Dedifferentiated amniotic fluid mesenchymal stem cell (primary cell): ENCODE measurements at regions not wholly inside any gene's neighbourhood (a gene's known extent, or its start where the extent isn't known, plus 50 kb on each side); places are given as distances from the start of the nearest gene placed in this dataset.
"Not testable (repeated sequence)": the region's sequence is repeated elsewhere in the genome, so short reads cannot be mapped to it uniquely, and the experiment has no call there.

ENCODE experiments used
- DNase-seq: peaks from one replicate; pipeline ENCODE4 v3.0.0-alpha.2; 2016; ENCODE audit errors: extremely low spot score

GRCh38 chr5:112573441-112573840 is 154.4 kb upstream of the EPB41L4A start:
- no peak for DNase-seq

GRCh38 chr5:112574536-112574935 is 155.5 kb upstream of the EPB41L4A start:
- no peak for DNase-seq

- no peak for DNase-seq
These were observed 157.3 kb upstream of the EPB41L4A start for GRCh38 chr5:112576298-112576925.

DNA sequence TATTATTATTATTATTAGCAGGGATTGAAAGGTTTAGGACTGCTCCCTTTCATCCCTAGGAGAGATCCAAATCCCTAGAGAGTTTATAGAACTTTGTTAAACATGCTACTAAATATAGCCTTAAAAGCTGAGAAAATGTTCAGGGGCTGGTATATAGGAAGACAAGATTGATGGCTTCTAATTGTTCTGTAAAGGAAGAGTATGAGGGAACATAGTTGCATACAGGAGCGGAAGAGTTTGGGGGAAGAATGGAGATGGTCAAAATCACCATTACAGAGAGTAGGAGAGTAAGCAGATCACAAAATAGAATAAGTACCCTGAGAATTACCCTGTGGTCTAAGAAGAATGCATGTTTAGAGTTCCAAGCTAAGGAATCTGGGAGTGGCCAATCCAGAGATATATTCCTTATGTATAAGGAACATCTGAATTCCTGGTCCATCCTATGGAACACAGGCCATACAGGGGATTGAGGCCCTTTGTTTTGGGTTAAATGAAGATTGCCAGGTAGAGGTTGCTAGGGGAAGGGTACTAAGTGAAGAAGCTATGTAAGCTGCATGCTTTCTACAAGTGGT is 158.0 kb upstream of the APC start:
- DNase-seq, result no peak

- no peak for DNase-seq
These were observed 155.8 kb upstream of the APC start for GRCh38 chr5:112581811-112582320.

- no peak for DNase-seq
These were observed 154.5 kb upstream of the APC start for GRCh38 chr5:112583166-112583565.

GRCh38 chr5:112584781-112585180 is 152.9 kb upstream of the APC start:
- no peak for DNase-seq

GRCh38 chr5:112586596-112587062 is 151.1 kb upstream of the APC start:
- DNase-seq, result no peak

GRCh38 chr5:112590858-112591257 is 146.8 kb upstream of the APC start:
- not testable (repeated sequence) for DNase-seq

- no peak for DNase-seq
These were observed 143.4 kb upstream of the APC start for GRCh38 chr5:112594095-112594850.

GRCh38 chr5:112594941-112595340 is 142.7 kb upstream of the APC start:
- DNase-seq, result no peak

GRCh38 chr5:112597831-112598230 is 139.9 kb upstream of the APC start:
- DNase-seq, result no peak

DNA sequence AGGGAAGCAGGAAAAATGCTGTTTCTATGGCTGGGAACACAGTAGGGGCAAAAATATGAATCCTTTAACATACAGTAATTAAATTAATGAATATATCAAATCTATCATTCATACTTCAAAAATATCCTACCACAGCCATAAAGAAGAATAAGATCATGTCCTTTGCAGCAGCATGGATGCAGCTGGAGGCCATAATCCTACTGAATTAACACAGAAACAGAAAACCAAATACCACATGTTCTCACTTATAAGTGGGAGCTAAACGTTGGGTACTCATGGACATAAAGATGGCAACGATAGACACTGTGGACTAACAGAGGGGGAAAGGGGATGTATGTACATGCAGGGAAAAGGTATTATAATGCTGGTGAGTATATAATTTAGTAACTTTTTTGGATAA is 137.2 kb upstream of the APC start:
- not testable (repeated sequence) for DNase-seq

- no peak for DNase-seq
These were observed 132.7 kb upstream of the APC start for GRCh38 chr5:112604732-112605630.

DNA sequence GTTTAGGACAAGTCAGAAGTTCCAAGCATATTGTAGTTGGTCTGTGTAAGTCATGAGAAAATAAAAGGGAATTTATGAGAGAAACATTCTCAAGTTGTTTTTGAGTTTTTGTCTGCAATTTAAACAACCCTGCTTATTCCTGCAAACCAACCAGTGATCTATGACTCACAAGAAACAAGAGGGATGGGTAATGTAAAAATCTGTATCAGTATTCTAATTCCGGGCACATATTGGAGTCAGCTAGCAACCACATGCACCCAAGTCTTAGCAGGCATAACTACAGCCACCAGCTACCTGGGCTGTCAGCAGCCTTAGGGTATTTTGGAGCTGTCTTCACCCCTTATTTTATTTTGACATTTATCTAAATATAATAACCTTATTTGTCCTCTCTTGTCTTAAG is 128.7 kb upstream of the APC start:
- no peak for DNase-seq

DNA sequence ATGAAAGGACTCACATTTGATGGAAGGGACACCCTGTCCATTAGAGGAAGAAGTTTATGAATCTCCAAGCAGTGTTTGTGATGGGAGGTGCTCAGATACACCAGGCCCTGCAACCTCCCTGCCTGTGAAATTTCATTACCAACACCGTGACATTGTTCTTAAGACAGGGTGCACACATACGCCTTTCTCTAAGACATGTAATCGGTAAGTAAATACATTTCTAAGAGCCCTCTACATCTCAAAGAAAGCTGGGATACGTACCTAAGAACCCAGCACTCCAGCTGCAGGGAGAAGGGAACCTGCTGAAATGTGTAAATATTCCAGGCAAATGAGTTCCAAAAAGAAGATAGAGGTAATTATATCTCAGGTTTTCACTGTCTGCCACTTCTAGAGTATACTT is 125.0 kb upstream of the APC start:
- no peak for DNase-seq

- no peak for DNase-seq
These were observed 123.4 kb upstream of the APC start for GRCh38 chr5:112614285-112614684.

GRCh38 chr5:112614986-112615385 is 122.7 kb upstream of the APC start:
- no peak for DNase-seq

GRCh38 chr5:112616812-112617547 is 120.7 kb upstream of the APC start:
- DNase-seq, result no peak

- DNase-seq, result no peak
These were observed 112.4 kb upstream of the APC start for GRCh38 chr5:112625246-112625645.
